ENCODE measurements at regions not wholly inside any gene's neighbourhood (a gene's known extent, or its start where the extent isn't known, plus 50 kb on each side); places are given as distances from the start of the nearest gene placed in this dataset.
"Not testable (repeated sequence)": the region's sequence is repeated elsewhere in the genome, so short reads cannot be mapped to it uniquely, and the experiment has no call there.

DNA sequence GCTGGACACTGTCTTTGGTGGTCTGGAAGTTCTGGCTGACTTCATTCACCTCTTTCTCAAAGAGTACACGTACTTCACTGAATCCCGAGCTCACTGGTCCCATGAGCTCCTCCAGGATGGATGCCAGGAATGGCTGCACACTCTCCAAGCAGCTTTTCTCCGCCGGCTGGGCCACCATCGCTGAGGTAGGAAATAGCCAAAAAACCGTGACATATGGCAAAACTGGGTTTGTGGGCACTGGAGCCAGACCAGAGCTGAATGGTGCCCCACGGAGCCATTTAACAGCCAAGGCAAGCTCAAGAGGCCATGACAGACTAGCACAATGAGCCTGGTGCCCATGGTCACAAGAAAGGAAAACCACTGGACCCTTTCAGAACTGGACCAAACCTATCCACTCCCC is 64.0 kb upstream of the EDEM3 start:
- ChIA-PET POLR2A (no interaction called here), CTCF (interaction anchor here (0.6 kb wide), 1 partner anchor 184 kb away, joined by 3 read pairs; no protein-coding TSS in a partner anchor)
- no peak overlapping the region for H3K4me3 ChIP-seq (ENCODE audit: low read depth, low read length)
- H3K27ac ChIP-seq (ENCODE audit: extremely low read depth, low read depth, low read length), result no peak overlapping the region
- H3K36me3 ChIP-seq (ENCODE audit: control insufficient read depth in 2 of 2, insufficient read depth in 1 of 2, low read length in 2 of 2), result no peaks in the 10 kb centered on the region
- H3K9me3 ChIP-seq (ENCODE audit: control insufficient read depth, insufficient read depth, low read depth, low read length), result no peaks in the 10 kb centered on the region
- TF ChIP-seq ZBTB20 (tag by site-specific recombination; IDR thresholded peaks at IDR 0.05), result no peak
- no peak for TF ChIP-seq ZNF404 (tag by site-specific recombination; IDR thresholded peaks at IDR 0.05)
- TF ChIP-seq ZNF473 (tag by site-specific recombination; IDR thresholded peaks at IDR 0.05), result no peak
- H3K4me1 ChIP-seq (ENCODE audit: control insufficient read depth, insufficient read depth, low read length), result peaks cover 7% of the 10 kb centered on the region; the same call in 1 of the 2 replicates

DNA sequence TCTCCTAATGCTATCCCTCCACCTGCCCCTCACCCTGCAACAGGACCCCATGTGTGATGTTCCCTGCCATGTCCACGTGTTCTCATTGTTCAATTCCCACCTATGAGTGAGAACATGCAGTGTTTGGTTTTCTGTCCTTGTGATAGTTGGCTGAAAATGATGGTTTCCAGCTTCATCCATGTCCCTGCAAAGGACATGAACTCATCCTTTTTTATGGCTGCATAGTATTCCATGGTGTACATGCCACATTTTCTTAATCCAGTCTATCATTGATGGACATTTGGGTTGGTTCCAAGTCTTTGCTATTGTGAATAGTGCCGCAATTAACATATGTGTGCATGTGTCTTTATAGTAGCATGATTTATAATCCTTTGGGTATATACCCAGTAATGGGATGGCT is 62.3 kb upstream of the EDEM3 start:
- H3K9me3 ChIP-seq (ENCODE audit: control insufficient read depth, insufficient read depth, low read depth, low read length); CTCF ChIA-PET; H3K4me1 ChIP-seq (ENCODE audit: control insufficient read depth, insufficient read depth, low read length); H3K36me3 ChIP-seq (ENCODE audit: control insufficient read depth in 2 of 2, insufficient read depth in 1 of 2, low read length in 2 of 2); H3K4me3 ChIP-seq (ENCODE audit: low read depth, low read length); H3K27ac ChIP-seq (ENCODE audit: extremely low read depth, low read depth, low read length); POLR2A ChIA-PET: not testable (repeated sequence)
- peak; percentile 78 for TF ChIP-seq ZNF146 (tag by site-specific recombination; IDR thresholded peaks at IDR 0.05)
- TF ChIP-seq, protein P1, sequence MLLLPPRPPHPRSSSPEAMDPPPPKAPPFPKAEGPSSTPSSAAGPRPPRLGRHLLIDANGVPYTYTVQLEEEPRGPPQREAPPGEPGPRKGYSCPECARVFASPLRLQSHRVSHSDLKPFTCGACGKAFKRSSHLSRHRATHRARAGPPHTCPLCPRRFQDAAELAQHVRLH (tag by site-specific recombination; IDR thresholded peaks at IDR 0.05), result 0 out of 2 replicates have a peak, but pooled peaks have one; percentile 57

DNA sequence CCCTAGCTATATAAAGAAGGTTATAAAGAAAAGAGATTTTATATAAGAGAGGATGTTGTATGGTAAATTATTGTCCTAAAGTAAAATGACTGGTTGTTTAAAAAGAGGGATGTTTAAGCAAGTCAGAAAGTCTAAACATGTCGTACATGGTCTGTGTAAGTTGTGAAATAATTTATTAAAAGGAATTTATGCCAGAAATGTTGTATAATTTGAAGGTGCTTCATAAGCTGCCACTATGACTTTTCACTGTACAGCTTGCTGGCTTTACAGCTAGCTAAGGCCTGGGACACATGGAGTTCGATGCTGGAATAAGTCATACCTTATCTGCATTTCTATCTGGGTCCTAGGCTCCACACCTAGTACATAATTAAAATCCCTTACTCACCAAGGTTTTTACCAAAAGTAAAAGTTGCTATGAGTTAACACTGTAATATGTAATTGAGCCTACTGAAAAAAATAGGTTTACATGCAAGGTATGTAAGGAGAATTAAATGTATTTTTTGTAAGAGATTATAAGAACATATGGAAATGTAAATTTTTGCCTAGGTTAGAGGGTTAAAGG is 59.0 kb upstream of the EDEM3 start:
- TF ChIP-seq, protein P2, sequence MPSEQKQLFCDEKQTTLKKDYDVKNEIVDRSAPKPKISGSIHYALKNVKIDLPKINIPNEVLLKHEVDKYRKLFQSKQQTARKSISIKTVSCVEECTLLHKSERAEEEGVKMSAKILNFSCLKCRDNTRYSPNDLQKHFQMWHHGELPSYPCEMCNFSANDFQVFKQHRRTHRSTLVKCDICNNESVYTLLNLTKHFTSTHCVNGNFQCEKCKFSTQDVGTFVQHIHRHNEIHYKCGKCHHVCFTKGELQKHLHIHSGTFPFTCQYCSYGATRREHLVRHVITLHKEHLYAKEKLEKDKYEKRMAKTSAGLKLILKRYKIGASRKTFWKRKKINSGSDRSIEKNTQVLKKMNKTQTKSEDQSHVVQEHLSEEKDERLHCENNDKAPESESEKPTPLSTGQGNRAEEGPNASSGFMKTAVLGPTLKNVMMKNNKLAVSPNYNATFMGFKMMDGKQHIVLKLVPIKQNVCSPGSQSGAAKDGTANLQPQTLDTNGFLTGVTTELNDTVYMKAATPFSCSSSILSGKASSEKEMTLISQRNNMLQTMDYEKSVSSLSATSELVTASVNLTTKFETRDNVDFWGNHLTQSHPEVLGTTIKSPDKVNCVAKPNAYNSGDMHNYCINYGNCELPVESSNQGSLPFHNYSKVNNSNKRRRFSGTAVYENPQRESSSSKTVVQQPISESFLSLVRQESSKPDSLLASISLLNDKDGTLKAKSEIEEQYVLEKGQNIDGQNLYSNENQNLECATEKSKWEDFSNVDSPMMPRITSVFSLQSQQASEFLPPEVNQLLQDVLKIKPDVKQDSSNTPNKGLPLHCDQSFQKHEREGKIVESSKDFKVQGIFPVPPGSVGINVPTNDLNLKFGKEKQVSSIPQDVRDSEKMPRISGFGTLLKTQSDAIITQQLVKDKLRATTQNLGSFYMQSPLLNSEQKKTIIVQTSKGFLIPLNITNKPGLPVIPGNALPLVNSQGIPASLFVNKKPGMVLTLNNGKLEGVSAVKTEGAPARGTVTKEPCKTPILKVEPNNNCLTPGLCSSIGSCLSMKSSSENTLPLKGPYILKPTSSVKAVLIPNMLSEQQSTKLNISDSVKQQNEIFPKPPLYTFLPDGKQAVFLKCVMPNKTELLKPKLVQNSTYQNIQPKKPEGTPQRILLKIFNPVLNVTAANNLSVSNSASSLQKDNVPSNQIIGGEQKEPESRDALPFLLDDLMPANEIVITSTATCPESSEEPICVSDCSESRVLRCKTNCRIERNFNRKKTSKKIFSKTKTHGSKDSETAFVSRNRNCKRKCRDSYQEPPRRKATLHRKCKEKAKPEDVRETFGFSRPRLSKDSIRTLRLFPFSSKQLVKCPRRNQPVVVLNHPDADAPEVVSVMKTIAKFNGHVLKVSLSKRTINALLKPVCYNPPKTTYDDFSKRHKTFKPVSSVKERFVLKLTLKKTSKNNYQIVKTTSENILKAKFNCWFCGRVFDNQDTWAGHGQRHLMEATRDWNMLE (tag by site-specific recombination; conservative IDR thresholded peaks at IDR 0.05; ENCODE audit: low read depth), result 0 out of 2 replicates have a peak, but pooled peaks have one; percentile 18
- TF ChIP-seq, protein P3, sequence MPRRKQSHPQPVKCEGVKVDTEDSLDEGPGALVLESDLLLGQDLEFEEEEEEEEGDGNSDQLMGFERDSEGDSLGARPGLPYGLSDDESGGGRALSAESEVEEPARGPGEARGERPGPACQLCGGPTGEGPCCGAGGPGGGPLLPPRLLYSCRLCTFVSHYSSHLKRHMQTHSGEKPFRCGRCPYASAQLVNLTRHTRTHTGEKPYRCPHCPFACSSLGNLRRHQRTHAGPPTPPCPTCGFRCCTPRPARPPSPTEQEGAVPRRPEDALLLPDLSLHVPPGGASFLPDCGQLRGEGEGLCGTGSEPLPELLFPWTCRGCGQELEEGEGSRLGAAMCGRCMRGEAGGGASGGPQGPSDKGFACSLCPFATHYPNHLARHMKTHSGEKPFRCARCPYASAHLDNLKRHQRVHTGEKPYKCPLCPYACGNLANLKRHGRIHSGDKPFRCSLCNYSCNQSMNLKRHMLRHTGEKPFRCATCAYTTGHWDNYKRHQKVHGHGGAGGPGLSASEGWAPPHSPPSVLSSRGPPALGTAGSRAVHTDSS (tag by site-specific recombination; IDR thresholded peaks at IDR 0.05), result no peak
- no peak for TF ChIP-seq YY2 (tag by site-specific recombination; IDR thresholded peaks at IDR 0.05)
- TF ChIP-seq, protein P4, sequence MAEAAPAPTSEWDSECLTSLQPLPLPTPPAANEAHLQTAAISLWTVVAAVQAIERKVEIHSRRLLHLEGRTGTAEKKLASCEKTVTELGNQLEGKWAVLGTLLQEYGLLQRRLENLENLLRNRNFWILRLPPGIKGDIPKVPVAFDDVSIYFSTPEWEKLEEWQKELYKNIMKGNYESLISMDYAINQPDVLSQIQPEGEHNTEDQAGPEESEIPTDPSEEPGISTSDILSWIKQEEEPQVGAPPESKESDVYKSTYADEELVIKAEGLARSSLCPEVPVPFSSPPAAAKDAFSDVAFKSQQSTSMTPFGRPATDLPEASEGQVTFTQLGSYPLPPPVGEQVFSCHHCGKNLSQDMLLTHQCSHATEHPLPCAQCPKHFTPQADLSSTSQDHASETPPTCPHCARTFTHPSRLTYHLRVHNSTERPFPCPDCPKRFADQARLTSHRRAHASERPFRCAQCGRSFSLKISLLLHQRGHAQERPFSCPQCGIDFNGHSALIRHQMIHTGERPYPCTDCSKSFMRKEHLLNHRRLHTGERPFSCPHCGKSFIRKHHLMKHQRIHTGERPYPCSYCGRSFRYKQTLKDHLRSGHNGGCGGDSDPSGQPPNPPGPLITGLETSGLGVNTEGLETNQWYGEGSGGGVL (tag by site-specific recombination; IDR thresholded peaks at IDR 0.05), result no peak
- 0 out of 2 replicates have a peak, but pooled peaks have one; percentile 16 for TF ChIP-seq ZNF184 (tag by site-specific recombination; IDR thresholded peaks at IDR 0.05)
- TF ChIP-seq BCL11A (tag by site-specific recombination; IDR thresholded peaks at IDR 0.05; ENCODE audit: low read depth), result no peak
- TF ChIP-seq SETDB1 (IDR thresholded peaks at IDR 0.05; ENCODE audit: insufficient read length, low read length), result peak; percentile 99
- peak; percentile 78; the same call in 1 of the 2 replicates for TF ChIP-seq ZNF626 (tag by site-specific recombination; IDR thresholded peaks at IDR 0.05)
- peak; percentile 97 for TF ChIP-seq TRIM28 (IDR thresholded peaks at IDR 0.05; ENCODE audit: borderline replicate concordance, low read length)
- TF ChIP-seq ZNF654 (tag by site-specific recombination; IDR thresholded peaks at IDR 0.05; ENCODE audit: low read depth), result no peak
- Histone ChIP-seq H3K4me1 (ENCODE audit: control insufficient read depth, insufficient read depth, low read length) (no peaks in the 10 kb centered on the region), H3K27ac (ENCODE audit: extremely low read depth, low read depth, low read length) (no peak overlapping the region), H3K4me3 (ENCODE audit: low read depth, low read length) (no peak overlapping the region), H3K9me3 (ENCODE audit: control insufficient read depth, insufficient read depth, low read depth, low read length) (no peaks in the 10 kb centered on the region), H3K36me3 (ENCODE audit: control insufficient read depth in 2 of 2, insufficient read depth in 1 of 2, low read length in 2 of 2) (no peaks in the 10 kb centered on the region)
- POLR2A ChIA-PET, result no interaction called here
- CTCF ChIA-PET, result interaction anchor here (1.7 to 2.2 kb wide), 2 partner anchors 8 to 169 kb away, joined by 4 to 10 read pairs; no protein-coding TSS in a partner anchor
